GM18511 (cell line): ENCODE measurements at regions not wholly inside any gene's neighbourhood (a gene's known extent, or its start where the extent isn't known, plus 50 kb on each side); places are given as distances from the start of the nearest gene placed in this dataset.

Experiments
- ATAC-seq: cut with Tn5 transposase; IDR thresholded peaks from one replicate; pipeline ENCODE4 v1.9.1; 2021; ENCODE audit warnings: mild to moderate bottlenecking, moderate library complexity; ENCODE audit not compliant: unreplicated experiment

DNA sequence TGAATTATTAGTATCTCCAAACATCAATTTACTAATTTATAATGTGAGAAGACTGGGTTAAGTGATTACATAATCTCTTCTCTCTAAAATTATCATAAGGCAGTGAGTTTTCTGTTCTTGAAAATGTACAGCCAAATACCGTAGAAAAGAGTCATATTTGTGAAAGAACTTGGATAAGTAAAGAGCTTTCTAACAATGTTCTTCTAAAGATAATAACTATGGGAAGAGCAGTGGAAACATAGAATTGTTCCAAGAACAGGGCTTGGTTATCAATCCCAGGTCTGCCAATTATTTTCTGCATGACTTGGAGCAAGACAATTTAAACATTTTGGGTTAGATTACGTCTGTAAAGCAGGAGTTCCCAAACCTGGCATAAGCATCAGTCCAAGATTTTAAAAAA is 198.1 kb upstream of the SGK1 start:
- no peak for ATAC-seq

- no peak for ATAC-seq
Measured at GRCh38 chr6:134512981-134513391, 195.1 kb upstream of the SGK1 start.

- ATAC-seq: no peak
Measured at GRCh38 chr6:134511984-134512683, 194.2 kb upstream of the SGK1 start.

DNA sequence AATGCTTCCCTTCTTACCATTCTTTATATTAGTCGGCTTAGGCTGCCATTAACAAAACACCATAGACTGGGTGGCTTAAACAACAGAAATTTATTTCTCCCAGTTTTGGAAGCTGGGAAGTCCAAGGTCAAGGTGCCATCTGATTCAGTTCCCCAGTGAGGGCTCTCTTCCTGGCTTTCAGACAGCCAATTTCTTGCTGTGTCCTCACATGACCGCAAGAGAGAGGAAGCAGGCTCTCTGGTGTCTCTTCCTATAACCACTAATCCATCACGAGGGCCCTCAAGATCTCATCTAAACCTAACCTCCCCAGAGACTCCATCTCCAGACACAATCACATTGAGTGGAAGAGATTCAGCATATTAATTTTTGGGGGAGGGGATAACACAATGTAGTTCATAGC is 193.0 kb upstream of the SGK1 start:
- ATAC-seq: no peak

DNA sequence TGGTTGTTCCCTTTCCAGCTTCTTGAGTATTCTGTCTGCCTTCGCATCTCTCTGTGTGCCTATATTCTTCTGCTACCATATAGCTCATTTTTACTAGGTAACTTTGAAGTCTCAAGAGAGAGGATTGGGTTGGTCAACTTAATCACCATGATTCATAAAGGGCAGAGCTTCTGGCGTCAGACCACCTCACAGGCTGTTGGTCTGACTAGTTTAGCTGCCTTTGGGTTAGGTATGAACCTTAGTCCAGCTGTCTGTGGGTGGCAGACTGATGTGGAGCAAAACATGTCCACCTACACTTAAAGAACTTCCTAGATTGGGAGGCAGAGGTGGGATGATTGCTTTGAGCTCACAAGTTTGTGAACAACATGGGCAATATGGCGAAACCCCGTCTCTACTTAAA is 192.2 kb upstream of the SGK1 start:
- ATAC-seq: no peak

- no peak for ATAC-seq
Measured at GRCh38 chr6:134508862-134509498, 191.1 kb upstream of the SGK1 start.

DNA sequence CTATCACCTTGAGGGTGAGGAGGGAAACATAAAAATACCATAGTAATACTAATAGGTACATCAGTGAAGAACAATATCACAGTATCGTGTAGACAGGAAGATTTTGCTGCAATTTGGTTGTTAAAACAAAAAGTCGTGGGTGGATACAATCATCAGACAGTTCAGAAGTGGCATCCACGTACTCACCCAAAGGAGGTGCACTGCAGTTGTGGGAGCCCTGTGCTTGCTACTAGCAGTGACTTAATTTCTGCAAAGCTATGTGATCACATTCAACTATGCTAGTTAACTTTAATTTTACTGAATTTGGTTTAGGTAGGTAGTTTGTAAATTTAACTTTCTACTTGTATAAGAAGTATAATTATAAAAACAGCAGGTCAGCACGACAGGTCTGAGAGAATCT is 188.2 kb upstream of the SGK1 start:
- no peak for ATAC-seq

DNA sequence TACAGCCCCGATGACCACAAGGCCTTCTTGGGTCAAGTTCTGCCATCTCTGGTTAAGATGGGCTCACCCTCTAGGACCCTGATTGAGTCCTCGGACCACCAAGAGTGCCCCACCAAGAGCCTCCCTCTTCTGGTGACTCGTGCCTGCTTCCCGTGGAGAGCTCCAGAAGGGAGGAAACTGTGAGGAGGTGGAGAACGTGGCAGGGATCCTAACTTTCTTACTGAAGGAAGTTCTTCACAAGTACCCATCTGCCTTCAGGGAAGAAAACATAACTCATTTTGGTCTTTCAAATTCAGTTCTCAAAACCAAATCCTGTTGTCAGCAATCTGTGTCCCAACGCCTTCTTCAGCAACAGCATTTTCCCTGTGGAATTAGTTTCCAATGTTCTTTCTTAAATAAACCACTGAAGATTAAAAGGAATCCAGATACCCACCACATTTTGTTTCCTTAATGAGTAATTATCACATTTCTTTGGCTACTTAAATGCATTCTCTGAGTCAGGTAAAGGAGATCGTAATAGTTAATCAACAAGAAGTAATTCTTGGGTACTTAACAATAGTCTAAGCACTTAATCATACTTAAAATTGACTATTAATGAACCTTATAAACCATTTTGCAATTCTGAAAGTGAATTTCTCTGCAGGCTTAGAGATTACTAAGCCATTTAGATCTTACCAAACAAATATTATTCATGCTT is 185.8 kb upstream of the SGK1 start:
- no peak for ATAC-seq

GRCh38 chr6:134502614-134503549 is 185.0 kb upstream of the SGK1 start:
- ATAC-seq: no peak

DNA sequence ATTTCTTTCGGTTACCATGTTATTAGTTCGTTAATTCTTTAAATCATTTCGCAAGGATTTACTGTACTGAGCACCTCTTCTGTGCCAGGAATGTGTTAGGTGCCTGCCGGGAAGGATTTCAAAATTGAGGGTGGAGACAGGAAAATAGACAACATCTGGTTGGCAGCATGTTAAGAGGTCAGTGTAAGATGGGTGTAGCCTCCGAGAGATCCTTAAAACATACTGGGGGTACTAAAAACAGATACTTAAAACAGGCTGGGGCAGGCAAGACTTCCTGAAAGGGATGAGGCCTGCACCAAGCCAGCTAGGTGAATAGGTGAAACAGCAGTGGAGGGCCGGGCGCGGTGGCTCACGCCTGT is 178.0 kb upstream of the SGK1 start:
- no peak for ATAC-seq

- no peak for ATAC-seq
Measured at GRCh38 chr6:134495203-134495889, 177.4 kb upstream of the SGK1 start.

GRCh38 chr6:134493789-134494188 is 175.9 kb upstream of the SGK1 start:
- no peak for ATAC-seq

DNA sequence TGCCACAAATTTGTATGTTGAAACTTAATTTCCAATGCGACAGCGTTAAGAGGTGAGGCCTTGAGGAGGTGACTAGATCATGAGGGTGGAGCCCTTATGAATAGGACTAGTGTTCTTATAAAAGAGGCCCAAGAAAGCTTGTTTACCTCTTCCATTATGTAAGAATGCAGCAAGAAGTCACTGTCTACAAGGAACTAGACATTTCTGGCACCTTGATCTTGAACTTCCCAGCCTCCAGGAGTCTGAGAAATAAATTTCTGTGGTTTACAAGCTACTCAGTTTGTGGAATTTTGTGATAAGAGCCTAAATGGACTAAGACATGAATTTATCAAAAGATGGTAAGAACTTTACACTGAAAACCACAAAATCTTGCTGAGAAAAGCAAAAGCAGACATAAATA is 173.6 kb upstream of the SGK1 start:
- ATAC-seq: no peak

DNA sequence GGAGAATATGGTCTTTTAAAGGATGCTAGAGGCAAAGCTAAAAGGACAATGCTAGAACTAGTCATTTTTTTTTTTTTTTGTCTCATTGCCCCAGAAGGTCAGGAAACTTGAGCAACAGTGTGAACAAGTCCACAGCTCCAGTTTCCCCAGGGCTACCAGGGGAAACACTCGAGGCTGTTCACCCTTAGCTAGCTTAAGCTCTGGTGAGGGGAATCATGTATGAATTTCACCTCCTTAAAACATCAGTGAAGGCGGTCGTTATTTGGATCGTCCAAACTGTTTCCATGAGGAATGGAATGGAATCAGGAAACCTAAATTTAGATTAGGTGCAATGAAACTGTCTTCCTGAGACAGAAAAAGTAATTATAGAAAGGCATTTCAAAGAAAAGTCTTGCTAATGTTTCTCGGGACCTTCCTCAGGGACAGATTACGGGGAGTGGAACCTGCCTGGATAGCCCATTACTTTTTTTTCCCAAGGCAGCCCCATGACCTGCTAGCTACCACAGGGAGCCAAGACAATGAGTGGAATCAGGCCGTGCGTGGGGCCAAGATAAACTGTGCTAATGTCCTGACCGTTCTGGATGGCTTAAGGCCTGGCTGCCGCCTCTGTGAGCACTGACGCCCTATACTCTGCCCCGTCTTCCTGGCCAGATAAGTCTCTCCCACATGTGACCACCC is 164.8 kb upstream of the SGK1 start:
- ATAC-seq: no peak

- ATAC-seq: no peak
Measured at GRCh38 chr6:134481966-134482365, 164.1 kb upstream of the SGK1 start.

GRCh38 chr6:134480593-134480992 is 162.7 kb upstream of the SGK1 start:
- ATAC-seq: no peak

DNA sequence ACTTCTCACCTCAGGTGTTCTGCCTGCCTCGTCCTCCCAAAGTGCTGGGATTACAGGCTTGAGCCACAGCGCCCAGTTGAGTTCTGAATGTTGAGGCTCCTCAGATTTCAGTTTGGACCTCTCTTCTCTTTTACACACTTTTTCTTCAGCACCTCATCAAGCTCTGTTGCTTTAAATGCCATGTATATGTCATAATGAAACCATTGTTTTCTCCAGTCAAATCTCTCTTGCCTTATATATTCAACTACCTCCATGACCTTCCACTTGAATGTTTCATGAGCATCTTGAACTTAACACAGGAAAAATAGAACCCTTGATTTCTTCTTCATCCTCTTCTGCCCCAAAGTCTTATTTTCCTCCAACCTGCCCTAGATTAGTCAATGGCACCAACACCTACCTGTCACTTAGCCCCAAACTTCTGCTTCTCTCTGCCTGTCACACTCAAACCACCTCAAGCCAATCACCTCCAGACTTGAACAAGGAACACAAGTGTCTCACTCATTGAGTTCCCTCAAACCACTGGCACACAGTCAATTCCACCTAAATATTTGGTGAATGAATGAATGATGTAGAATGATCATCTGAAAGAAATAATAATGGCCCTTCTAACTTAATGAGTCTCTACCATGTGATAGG is 161.0 kb upstream of the SGK1 start:
- no peak for ATAC-seq

DNA sequence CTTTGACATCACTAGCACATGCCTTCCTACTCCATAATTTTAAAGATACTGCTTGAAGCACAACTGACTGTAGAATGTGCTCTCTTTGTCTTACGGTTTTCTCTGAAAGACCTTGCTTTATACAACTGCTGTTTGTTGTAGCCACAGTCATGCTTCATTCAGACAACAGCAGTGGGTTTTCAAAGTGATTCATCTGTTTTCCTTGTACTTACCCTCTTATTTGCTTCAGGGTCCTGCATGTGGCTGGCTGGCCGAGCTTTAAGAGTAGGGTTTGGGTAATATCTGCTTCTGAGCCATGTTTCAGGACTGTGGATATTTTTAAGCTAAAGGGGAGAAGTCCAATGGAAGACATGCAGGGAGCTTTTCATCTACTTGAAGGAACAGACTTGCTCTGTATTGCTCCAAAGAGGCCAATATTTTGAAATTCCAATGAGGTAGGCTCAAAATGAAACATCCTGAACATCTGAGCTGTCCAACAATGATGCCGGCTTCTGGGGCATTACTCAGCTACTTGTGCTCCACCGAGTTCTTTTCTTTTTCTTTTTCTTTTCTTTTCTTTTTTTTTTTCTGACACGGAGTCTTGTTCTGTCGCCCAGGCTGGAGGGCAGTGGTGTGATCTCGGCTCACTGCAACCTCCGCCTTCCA is 160.2 kb upstream of the SGK1 start:
- ATAC-seq: no peak

GRCh38 chr6:134474955-134475354 is 157.0 kb upstream of the SGK1 start:
- no peak for ATAC-seq
